Calu3 (cell line): ENCODE measurements at regions not wholly inside any gene's neighbourhood (a gene's known extent, or its start where the extent isn't known, plus 50 kb on each side); places are given as distances from the start of the nearest gene placed in this dataset.
"Not testable (repeated sequence)": the region's sequence is repeated elsewhere in the genome, so short reads cannot be mapped to it uniquely, and the experiment has no call there.

ENCODE experiments used
- BruUV-seq: library from RNA; stranded (reverse); fragments of 400-500 nt; replicated peaks from 2 replicates; lab custom pipeline; 2021; lab: Mats Ljungman, UMichigan
- CTCF ChIA-PET: fragments of 300-600 bp; sonication (Branson Sonifier 250); formaldehyde crosslinking; loops from one replicate; lab custom pipeline; 2022; ENCODE audit warnings: antibody characterized with exemption; lab: Charles Lee
- DNase-seq: peaks from one replicate; pipeline ENCODE4 v3.0.0; 2022
- H3K27ac Mint-ChIP-seq: one replicate; pipeline ENCODE4 v1.8.0; 2022; ENCODE audit warnings: mixed read lengths; ENCODE audit not compliant: unreplicated experiment
- H3K27me3 Mint-ChIP-seq: one replicate; pipeline ENCODE4 v1.8.0; 2022; ENCODE audit warnings: mixed read lengths; ENCODE audit not compliant: unreplicated experiment
- H3K36me3 Mint-ChIP-seq: one replicate; pipeline ENCODE4 v1.8.0; 2022; ENCODE audit warnings: mild to moderate bottlenecking, moderate library complexity, mixed read lengths; ENCODE audit not compliant: insufficient read depth, unreplicated experiment
- H3K4me1 Mint-ChIP-seq: one replicate; pipeline ENCODE4 v1.8.0; 2022; ENCODE audit warnings: mild to moderate bottlenecking, low read depth, mixed read lengths; ENCODE audit not compliant: unreplicated experiment
- H3K4me3 Mint-ChIP-seq: one replicate; pipeline ENCODE4 v1.8.0; 2022; ENCODE audit warnings: mild to moderate bottlenecking, low read depth, moderate library complexity, mixed read lengths; ENCODE audit not compliant: unreplicated experiment
- H3K9me3 Mint-ChIP-seq: one replicate; pipeline ENCODE4 v1.8.0; 2022; ENCODE audit warnings: low read depth, mixed read lengths; ENCODE audit not compliant: unreplicated experiment
- intact Hi-C: fragments of 100-400 bp; cut with micrococcal nuclease; formaldehyde crosslinking; loops from one replicate; pipeline ENCODE4 v1.10.0; 2022; ENCODE audit not compliant: unreplicated experiment

- DNase-seq, BruUV-seq, H3K4me1 Mint-ChIP-seq, H3K27ac Mint-ChIP-seq, H3K9me3 Mint-ChIP-seq, CTCF ChIA-PET, H3K36me3 Mint-ChIP-seq, H3K27me3 Mint-ChIP-seq, H3K4me3 Mint-ChIP-seq: not testable (repeated sequence)
- intact Hi-C loops = loop anchor here (10.0 kb wide), 1 partner anchor 331 kb away; no protein-coding TSS in a partner anchor
These were observed 119.2 kb downstream of the SEPTIN14 start for GRCh38 chr7:55743454-55743717.

GRCh38 chr7:55742651-55743453, 119.7 kb downstream of the SEPTIN14 start:
- intact Hi-C loops = loop anchor here (10.0 kb wide), 1 partner anchor 332 kb away; no protein-coding TSS in a partner anchor
- H3K27ac Mint-ChIP-seq, H3K4me3 Mint-ChIP-seq, DNase-seq, H3K36me3 Mint-ChIP-seq, H3K4me1 Mint-ChIP-seq, H3K27me3 Mint-ChIP-seq, CTCF ChIA-PET, H3K9me3 Mint-ChIP-seq, BruUV-seq: not testable (repeated sequence)

- BruUV-seq, H3K36me3 Mint-ChIP-seq, H3K27me3 Mint-ChIP-seq, H3K4me1 Mint-ChIP-seq, DNase-seq, H3K9me3 Mint-ChIP-seq, H3K4me3 Mint-ChIP-seq, CTCF ChIA-PET, H3K27ac Mint-ChIP-seq: not testable (repeated sequence)
- intact Hi-C loops = loop anchor here (10.0 kb wide), 1 partner anchor 333 kb away; no protein-coding TSS in a partner anchor
These were observed 120.6 kb downstream of the SEPTIN14 start for GRCh38 chr7:55741721-55742631.

- intact Hi-C loops = loop anchor here (10.0 kb wide), 1 partner anchor 334 kb away; no protein-coding TSS in a partner anchor
- H3K36me3 Mint-ChIP-seq, H3K27ac Mint-ChIP-seq, H3K9me3 Mint-ChIP-seq, H3K4me3 Mint-ChIP-seq, H3K4me1 Mint-ChIP-seq, H3K27me3 Mint-ChIP-seq, BruUV-seq, DNase-seq: not testable (repeated sequence)
- CTCF ChIA-PET = interaction anchor here (0.6 kb wide), 1 partner anchor 210 kb away, joined by 3 read pairs; no protein-coding TSS in a partner anchor
These were observed 121.8 kb downstream of the SEPTIN14 start for GRCh38 chr7:55740633-55741250.

- H3K27ac Mint-ChIP-seq, DNase-seq, H3K36me3 Mint-ChIP-seq, H3K27me3 Mint-ChIP-seq, H3K4me3 Mint-ChIP-seq, H3K9me3 Mint-ChIP-seq, CTCF ChIA-PET, BruUV-seq, H3K4me1 Mint-ChIP-seq: not testable (repeated sequence)
- intact Hi-C loops = loop anchor here (10.0 kb wide), 1 partner anchor 335 kb away; no protein-coding TSS in a partner anchor
These were observed 122.5 kb downstream of the SEPTIN14 start for GRCh38 chr7:55740053-55740452.

- CTCF ChIA-PET, intact Hi-C loops, H3K4me3 Mint-ChIP-seq, DNase-seq, H3K27ac Mint-ChIP-seq, H3K9me3 Mint-ChIP-seq, H3K27me3 Mint-ChIP-seq, BruUV-seq, H3K36me3 Mint-ChIP-seq, H3K4me1 Mint-ChIP-seq: not testable (repeated sequence)
These were observed 125.8 kb downstream of the SEPTIN14 start for GRCh38 chr7:55736641-55737221.
